Endothelial cell of umbilical vein (primary cell): ENCODE measurements at regions not wholly inside any gene's neighbourhood (a gene's known extent, or its start where the extent isn't known, plus 50 kb on each side); places are given as distances from the start of the nearest gene placed in this dataset.

Experiments
- BruUV-seq: library from RNA; stranded (reverse); fragments of 400-500 nt; replicated peaks from 2 replicates; lab custom pipeline; 2021; lab: Mats Ljungman, UMichigan
- CTCF ChIA-PET: fragments of 300-600, 350-600 bp; sonication (Branson Sonifier 250); formaldehyde crosslinking; loops from one replicate; lab custom pipeline; 2021; ENCODE audit warnings: antibody characterized with exemption, inconsistent platforms; lab: Charles Lee
- POLR2A ChIA-PET: fragments of 300-600, 350-600 bp; sonication (Branson Sonifier 250); formaldehyde crosslinking; loops from one replicate; lab custom pipeline; 2021; ENCODE audit warnings: antibody characterized with exemption, inconsistent platforms; lab: Charles Lee
- DNase-seq: peaks from one replicate; pipeline ENCODE4 v3.0.0-alpha.2; 2011; ENCODE audit warnings: low read depth, low spot score
- FAIRE-seq: peaks from 2 replicates; lab custom pipeline; 2011; peaks lifted over from hg19 to GRCh38; lab: Jason Lieb, UNC
- H2AFZ ChIP-seq: 2 replicates; pipeline ENCODE4 v1.6.0; 2012; ENCODE audit warnings: low read depth, low read length, control low read depth, inconsistent platforms
- H3K27ac ChIP-seq: 2 replicates; pipeline ENCODE4 v1.5.1; 2011; ENCODE audit warnings: low read depth, mild to moderate bottlenecking, control low read depth, low read length, moderate library complexity; ENCODE audit not compliant: insufficient read depth
- H3K27me3 ChIP-seq, 2 experiments: 2 replicates each; pipeline versions ENCODE4 v1.6.0 to v1.6.1; 2011; ENCODE audit warnings: low read length in 2 of 2, mixed read lengths in 1 of 2; ENCODE audit not compliant: control insufficient read depth in 2 of 2, insufficient read depth in 2 of 2
- H3K36me3 ChIP-seq, 2 experiments: 2 replicates in 1 of 2; 3 replicates in 1 of 2; pipeline ENCODE4 v1.5.1; 2011; ENCODE audit warnings: low read length in 2 of 2, mild to moderate bottlenecking in 1 of 2, moderate library complexity in 1 of 2; ENCODE audit not compliant: control insufficient read depth in 2 of 2, insufficient read depth in 2 of 2; ENCODE audit errors: extremely low read depth in 1 of 2
- H3K4me1 ChIP-seq: 3 replicates; pipeline ENCODE4 v1.5.1; 2011; ENCODE audit warnings: mild to moderate bottlenecking, low read length; ENCODE audit not compliant: control insufficient read depth, insufficient read depth; ENCODE audit errors: extremely low read depth
- H3K4me2 ChIP-seq: 2 replicates; pipeline ENCODE4 v1.6.1; 2011; ENCODE audit warnings: low read length, control low read depth, mixed read lengths; ENCODE audit not compliant: insufficient read depth
- H3K4me3 ChIP-seq, 3 experiments: fragments of 200-600 bp in 1 of 3; sonication (generic), shearing (Covaris generic) in 1 of 3; replicated peaks in 1 of 3; 2 replicates each; pipeline ENCODE4 v1.5.1; 2011 to 2016; ENCODE audit warnings: control low read depth in 3 of 3, low read length in 3 of 3, mild to moderate bottlenecking in 2 of 3, inconsistent platforms in 1 of 3, low read depth in 1 of 3, moderate library complexity in 1 of 3; ENCODE audit not compliant: insufficient read depth in 1 of 3
- H3K79me2 ChIP-seq: 2 replicates; pipeline ENCODE4 v1.6.0; 2012; ENCODE audit warnings: low read length, inconsistent platforms; ENCODE audit not compliant: control insufficient read depth, insufficient read depth
- H3K9ac ChIP-seq: replicated peaks from 2 replicates; pipeline ENCODE3; 2011; ENCODE audit warnings: low read length, control low read depth; ENCODE audit not compliant: insufficient read depth; ENCODE audit errors: extremely low read depth
- H3K9me1 ChIP-seq: replicated peaks from 3 replicates; pipeline ENCODE4 v1.6.0; 2011; ENCODE audit warnings: mild to moderate bottlenecking, low read length; ENCODE audit not compliant: control insufficient read depth, insufficient read depth; ENCODE audit errors: extremely low read depth
- H3K9me3 ChIP-seq: replicated peaks from 2 replicates; pipeline ENCODE4 v1.5.1; 2012; ENCODE audit warnings: low read length, inconsistent platforms; ENCODE audit not compliant: control insufficient read depth, insufficient read depth
- H4K20me1 ChIP-seq: replicated peaks from 2 replicates; pipeline ENCODE3; 2011; ENCODE audit warnings: mild to moderate bottlenecking, low read length; ENCODE audit not compliant: control insufficient read depth, insufficient read depth; ENCODE audit errors: extremely low read depth
- CTCF ChIP-seq, 2 donors: IDR thresholded peaks; 1 replicate in 1 of 2; 2 replicates in 1 of 2; pipeline ENCODE4 v1.5.1; 2011; ENCODE audit warnings: low read length in 2 of 2, mild to moderate bottlenecking in 2 of 2, moderate library complexity in 2 of 2, control low read depth in 1 of 2, inconsistent platforms in 1 of 2, low read depth in 1 of 2; ENCODE audit not compliant: insufficient read depth in 1 of 2; ENCODE audit errors: extremely low read depth in 1 of 2
- FOS ChIP-seq: IDR thresholded peaks from 2 replicates; pipeline ENCODE4 v1.6.1; 2011; ENCODE audit warnings: mild to moderate bottlenecking, low read length, moderate library complexity, borderline replicate concordance; ENCODE audit not compliant: insufficient read depth
- GATA2 ChIP-seq: IDR thresholded peaks from 2 replicates; pipeline ENCODE4 v1.7.0; 2011; ENCODE audit warnings: low read depth, mild to moderate bottlenecking, moderate library complexity, mixed read lengths, low read length; ENCODE audit not compliant: insufficient read length, insufficient read depth
- JUN ChIP-seq: IDR thresholded peaks from 2 replicates; pipeline ENCODE4 v1.6.1; 2011; ENCODE audit warnings: borderline replicate concordance, low read depth; ENCODE audit not compliant: insufficient read length, insufficient read depth
- MYC ChIP-seq: IDR thresholded peaks from one replicate; pipeline ENCODE4 v1.6.1; 2011; ENCODE audit warnings: mild to moderate bottlenecking, low read depth, low read length
- POLR2A ChIP-seq: IDR thresholded peaks from 2 replicates; pipeline ENCODE4 v1.6.1; 2012; ENCODE audit warnings: low read depth, mild to moderate bottlenecking, control low read depth, low read length
- POLR2AphosphoS5 ChIP-seq: IDR thresholded peaks from 2 replicates; pipeline ENCODE4 v1.6.1; 2012; ENCODE audit warnings: low read depth, mild to moderate bottlenecking, control low read depth, low read length, moderate library complexity; ENCODE audit not compliant: insufficient read depth
- dilution Hi-C: fragments of 300-500 bp; cut with MboI; formaldehyde crosslinking; loops from one replicate; pipeline ENCODE4 v1.15.0; 2019; ENCODE audit warnings: low sequenced_read_pairs; ENCODE audit not compliant: extremely low pct_ligation_motif_present
- intact Hi-C: fragments of 100-400 bp; cut with micrococcal nuclease; formaldehyde crosslinking; loops from one replicate; pipeline ENCODE4 v1.10.0; 2022

- BruUV-seq = no TSS peak
- ChIA-PET POLR2A (no interaction called here), CTCF (interaction anchor here (0.8 kb wide), 1 partner anchor 12 kb away, joined by 3 read pairs; no protein-coding TSS in a partner anchor)
- H3K4me3 ChIP-seq = no peak overlapping the region
- no peaks in the 10 kb centered on the region for H3K79me2 ChIP-seq
- intact Hi-C loops (no loop called here), dilution Hi-C loops (no loop called here)
- H3K4me1 ChIP-seq = no peaks in the 10 kb centered on the region
- no peak overlapping the region for H3K9ac ChIP-seq
- peaks cover 0 to 3% of the 10 kb centered on the region in 2 experiments for H3K27me3 ChIP-seq
- no peaks in the 10 kb centered on the region for H3K9me1 ChIP-seq
- no peak for FAIRE-seq
- no peaks in the 10 kb centered on the region for H4K20me1 ChIP-seq
- no peaks in the 10 kb centered on the region for H3K9me3 ChIP-seq
- no peak for DNase-seq
- no peak overlapping the region for H3K27ac ChIP-seq
- H3K36me3 ChIP-seq = no peaks in the 10 kb centered on the region
- no peak overlapping the region for H2AFZ ChIP-seq
- H3K4me2 ChIP-seq = no peak overlapping the region
- TF ChIP-seq GATA2 (no peak), FOS (no peak), MYC (no peak), POLR2A (no peak), JUN (no peak), POLR2AphosphoS5 (no peak), CTCF (IDR thresholded peaks at IDR 0.05; ENCODE audit: extremely low read depth in 1 of 2, insufficient read depth in 1 of 2, low read depth in 1 of 2, low read length in 2 of 2) (no peak)
Measured at GRCh38 chr5:88395264-88395663, 126.6 kb upstream of the TMEM161B start.
